ENCODE measurements at regions not wholly inside any gene's neighbourhood (a gene's known extent, or its start where the extent isn't known, plus 50 kb on each side); places are given as distances from the start of the nearest gene placed in this dataset.

DNA sequence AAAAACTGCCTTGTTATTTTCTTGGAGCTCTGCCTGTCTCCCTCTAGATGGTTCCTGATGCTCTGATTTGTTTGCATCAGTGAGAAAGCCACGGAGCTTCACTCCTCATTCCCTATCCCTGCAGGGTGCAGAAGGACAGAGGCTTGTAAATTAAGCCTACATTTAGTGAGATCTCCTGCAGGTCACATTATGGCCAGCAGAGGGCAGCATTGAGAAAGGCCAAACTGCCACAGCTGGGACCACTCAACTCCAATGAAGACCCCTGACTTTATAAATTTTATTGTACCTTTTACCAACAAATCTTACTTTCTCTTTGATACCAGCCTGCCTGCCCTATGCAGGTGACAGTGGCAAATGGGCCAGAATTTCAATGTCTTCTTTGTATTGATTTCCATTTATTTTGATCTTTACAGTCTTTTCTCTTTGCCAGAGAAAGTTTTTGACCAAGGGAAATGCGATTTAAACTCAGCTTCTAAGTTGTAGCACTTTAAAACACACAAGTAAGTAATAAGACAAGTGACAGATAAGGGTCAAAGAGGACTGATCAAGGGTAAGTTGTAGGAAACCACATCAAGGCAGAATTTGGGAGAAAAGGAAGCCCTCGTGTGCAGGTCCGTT, 1029.1 kb upstream of the KLHL29 start:
- TF ChIP-seq, protein P1, sequence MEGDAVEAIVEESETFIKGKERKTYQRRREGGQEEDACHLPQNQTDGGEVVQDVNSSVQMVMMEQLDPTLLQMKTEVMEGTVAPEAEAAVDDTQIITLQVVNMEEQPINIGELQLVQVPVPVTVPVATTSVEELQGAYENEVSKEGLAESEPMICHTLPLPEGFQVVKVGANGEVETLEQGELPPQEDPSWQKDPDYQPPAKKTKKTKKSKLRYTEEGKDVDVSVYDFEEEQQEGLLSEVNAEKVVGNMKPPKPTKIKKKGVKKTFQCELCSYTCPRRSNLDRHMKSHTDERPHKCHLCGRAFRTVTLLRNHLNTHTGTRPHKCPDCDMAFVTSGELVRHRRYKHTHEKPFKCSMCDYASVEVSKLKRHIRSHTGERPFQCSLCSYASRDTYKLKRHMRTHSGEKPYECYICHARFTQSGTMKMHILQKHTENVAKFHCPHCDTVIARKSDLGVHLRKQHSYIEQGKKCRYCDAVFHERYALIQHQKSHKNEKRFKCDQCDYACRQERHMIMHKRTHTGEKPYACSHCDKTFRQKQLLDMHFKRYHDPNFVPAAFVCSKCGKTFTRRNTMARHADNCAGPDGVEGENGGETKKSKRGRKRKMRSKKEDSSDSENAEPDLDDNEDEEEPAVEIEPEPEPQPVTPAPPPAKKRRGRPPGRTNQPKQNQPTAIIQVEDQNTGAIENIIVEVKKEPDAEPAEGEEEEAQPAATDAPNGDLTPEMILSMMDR (IDR thresholded peaks at IDR 0.05): peak; percentile 89
- no peak for TF ChIP-seq GABPB1 (CRISPR knock-in tag; IDR thresholded peaks at IDR 0.05)
- TF ChIP-seq USF2 (CRISPR knock-in tag; IDR thresholded peaks at IDR 0.05): no peak
- TF ChIP-seq TCF7 (CRISPR knock-in tag; IDR thresholded peaks at IDR 0.05; ENCODE audit: low read depth): no peak
- no peak for TF ChIP-seq ZBTB43 (CRISPR knock-in tag; IDR thresholded peaks at IDR 0.05)
- TF ChIP-seq, protein P2, sequence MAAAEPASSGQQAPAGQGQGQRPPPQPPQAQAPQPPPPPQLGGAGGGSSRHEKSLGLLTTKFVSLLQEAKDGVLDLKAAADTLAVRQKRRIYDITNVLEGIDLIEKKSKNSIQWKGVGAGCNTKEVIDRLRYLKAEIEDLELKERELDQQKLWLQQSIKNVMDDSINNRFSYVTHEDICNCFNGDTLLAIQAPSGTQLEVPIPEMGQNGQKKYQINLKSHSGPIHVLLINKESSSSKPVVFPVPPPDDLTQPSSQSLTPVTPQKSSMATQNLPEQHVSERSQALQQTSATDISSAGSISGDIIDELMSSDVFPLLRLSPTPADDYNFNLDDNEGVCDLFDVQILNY (CRISPR knock-in tag; IDR thresholded peaks at IDR 0.05): no peak
- no peak for TF ChIP-seq HMGXB4 (CRISPR knock-in tag; IDR thresholded peaks at IDR 0.05)
- no peak for TF ChIP-seq NFE2L1 (CRISPR knock-in tag; IDR thresholded peaks at IDR 0.05)
- no peak for TF ChIP-seq ZNF121 (CRISPR knock-in tag; IDR thresholded peaks at IDR 0.05)
- TF ChIP-seq, protein P3, sequence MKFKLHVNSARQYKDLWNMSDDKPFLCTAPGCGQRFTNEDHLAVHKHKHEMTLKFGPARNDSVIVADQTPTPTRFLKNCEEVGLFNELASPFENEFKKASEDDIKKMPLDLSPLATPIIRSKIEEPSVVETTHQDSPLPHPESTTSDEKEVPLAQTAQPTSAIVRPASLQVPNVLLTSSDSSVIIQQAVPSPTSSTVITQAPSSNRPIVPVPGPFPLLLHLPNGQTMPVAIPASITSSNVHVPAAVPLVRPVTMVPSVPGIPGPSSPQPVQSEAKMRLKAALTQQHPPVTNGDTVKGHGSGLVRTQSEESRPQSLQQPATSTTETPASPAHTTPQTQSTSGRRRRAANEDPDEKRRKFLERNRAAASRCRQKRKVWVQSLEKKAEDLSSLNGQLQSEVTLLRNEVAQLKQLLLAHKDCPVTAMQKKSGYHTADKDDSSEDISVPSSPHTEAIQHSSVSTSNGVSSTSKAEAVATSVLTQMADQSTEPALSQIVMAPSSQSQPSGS (CRISPR knock-in tag; IDR thresholded peaks at IDR 0.05; ENCODE audit: borderline replicate concordance, low read depth): no peak

All from WTC11 (cell line).